SJSA1 (cell line): ENCODE measurements at regions not wholly inside any gene's neighbourhood (a gene's known extent, or its start where the extent isn't known, plus 50 kb on each side); places are given as distances from the start of the nearest gene placed in this dataset.
"Not testable (repeated sequence)": the region's sequence is repeated elsewhere in the genome, so short reads cannot be mapped to it uniquely, and the experiment has no call there.

Source experiments
- DNase-seq, 2 experiments: peaks; one replicate each; pipeline ENCODE4 v3.0.0-alpha.2; 2015 to 2020; ENCODE audit warnings: low spot score in 2 of 2, low read depth in 1 of 2
- H3K27ac ChIP-seq: fragments of 250-450 bp; sonication (Bioruptor Pico); 2 replicates; pipeline ENCODE4 v1.5.1; 2020; ENCODE audit warnings: mild to moderate bottlenecking, moderate library complexity
- H3K27me3 ChIP-seq: fragments of 250-450 bp; sonication (Bioruptor Pico); replicated peaks from 2 replicates; pipeline ENCODE4 v1.5.1; 2020; ENCODE audit warnings: mild to moderate bottlenecking, moderate library complexity
- H3K36me3 ChIP-seq: fragments of 250-450 bp; sonication (Bioruptor Pico); 2 replicates; pipeline ENCODE4 v1.5.1; 2020; ENCODE audit warnings: mild to moderate bottlenecking
- H3K4me1 ChIP-seq: fragments of 250-450 bp; sonication (Bioruptor Pico); replicated peaks from 2 replicates; pipeline ENCODE4 v1.6.1; 2021; ENCODE audit warnings: mild to moderate bottlenecking
- H3K4me3 ChIP-seq: fragments of 250-450 bp; sonication (Bioruptor Pico); 2 replicates; pipeline ENCODE4 v1.5.1; 2020; ENCODE audit warnings: mild to moderate bottlenecking
- H3K9me3 ChIP-seq: fragments of 250-450 bp; sonication (Bioruptor Pico); replicated peaks from 2 replicates; pipeline ENCODE4 v1.5.1; 2020; ENCODE audit warnings: mild to moderate bottlenecking

- Histone ChIP-seq H3K9me3 (no peaks in the 10 kb centered on the region), H3K27ac (no peak overlapping the region), H3K36me3 (no peaks in the 10 kb centered on the region), H3K27me3 (no peaks in the 10 kb centered on the region), H3K4me1 (peaks cover 5% of the 10 kb centered on the region), H3K4me3 (no peak overlapping the region)
- peak in 1 of 2 experiments; percentile 35 for DNase-seq
Observed at GRCh38 chr21:14058566-14058965, 152.2 kb downstream of the LIPI start.

- not testable (repeated sequence) for H3K27ac ChIP-seq, H3K27me3 ChIP-seq, H3K9me3 ChIP-seq, H3K36me3 ChIP-seq, H3K4me1 ChIP-seq, H3K4me3 ChIP-seq
- DNase-seq: peak in 1 of 2 experiments; percentile 55
Observed at GRCh38 chr21:14057841-14058481, 152.8 kb downstream of the LIPI start.

- no peak overlapping the region for H3K27ac ChIP-seq
Observed at GRCh38 chr21:14057313-14057712, 153.4 kb downstream of the LIPI start.

GRCh38 chr21:14056771-14057191 is 154.0 kb downstream of the LIPI start:
- Histone ChIP-seq H3K4me3 (no peak overlapping the region), H3K27ac (no peak overlapping the region), H3K9me3 (no peaks in the 10 kb centered on the region), H3K36me3 (no peaks in the 10 kb centered on the region), H3K27me3 (no peaks in the 10 kb centered on the region), H3K4me1 (peaks cover 5% of the 10 kb centered on the region)
- DNase-seq: peak in 1 of 2 experiments; percentile 36

More at GRCh38 chr21:14057313-14057712, 153.4 kb downstream of the LIPI start:
- peak in 1 of 2 experiments; percentile 32 for DNase-seq
- Histone ChIP-seq H3K27me3 (no peaks in the 10 kb centered on the region), H3K4me1 (peaks cover 5% of the 10 kb centered on the region), H3K4me3 (no peak overlapping the region), H3K9me3 (no peaks in the 10 kb centered on the region), H3K36me3 (no peaks in the 10 kb centered on the region)

- DNase-seq: peak in 1 of 2 experiments; percentile 33
- H3K27me3 ChIP-seq, H3K9me3 ChIP-seq, H3K4me3 ChIP-seq, H3K4me1 ChIP-seq, H3K36me3 ChIP-seq, H3K27ac ChIP-seq: not testable (repeated sequence)
Observed at GRCh38 chr21:14055746-14056515, 154.8 kb downstream of the LIPI start.

GRCh38 chr21:14054682-14055081 is 156.1 kb downstream of the LIPI start:
- DNase-seq: no peak
- Histone ChIP-seq H3K4me1 (peaks cover 5% of the 10 kb centered on the region), H3K9me3 (no peaks in the 10 kb centered on the region), H3K27me3 (no peaks in the 10 kb centered on the region), H3K36me3 (no peaks in the 10 kb centered on the region), H3K27ac (no peak overlapping the region), H3K4me3 (no peak overlapping the region)

GRCh38 chr21:14050121-14050520 is 160.6 kb downstream of the LIPI start:
- H3K4me3 ChIP-seq: no peak overlapping the region
- no peaks in the 10 kb centered on the region for H3K27me3 ChIP-seq
- no peaks in the 10 kb centered on the region for H3K4me1 ChIP-seq
- H3K9me3 ChIP-seq: no peaks in the 10 kb centered on the region
- no peak for DNase-seq
- no peaks in the 10 kb centered on the region for H3K36me3 ChIP-seq
- H3K27ac ChIP-seq: no peak overlapping the region

GRCh38 chr21:14046401-14046800 is 164.4 kb downstream of the LIPI start:
- Histone ChIP-seq H3K4me1 (no peaks in the 10 kb centered on the region), H3K9me3 (no peaks in the 10 kb centered on the region), H3K27me3 (no peaks in the 10 kb centered on the region), H3K36me3 (no peaks in the 10 kb centered on the region), H3K27ac (no peak overlapping the region), H3K4me3 (no peak overlapping the region)
- no peak for DNase-seq

- Histone ChIP-seq H3K27ac (no peak overlapping the region), H3K4me1 (no peaks in the 10 kb centered on the region), H3K4me3 (no peak overlapping the region), H3K27me3 (no peaks in the 10 kb centered on the region), H3K36me3 (no peaks in the 10 kb centered on the region), H3K9me3 (no peaks in the 10 kb centered on the region)
- DNase-seq: no peak
Observed at GRCh38 chr21:14040386-14040785, 170.4 kb downstream of the LIPI start.

GRCh38 chr21:14028619-14029018 is 182.1 kb downstream of the LIPI start:
- H3K27me3 ChIP-seq, H3K36me3 ChIP-seq, DNase-seq, H3K4me3 ChIP-seq, H3K4me1 ChIP-seq, H3K9me3 ChIP-seq, H3K27ac ChIP-seq: not testable (repeated sequence)

- not testable (repeated sequence) for H3K36me3 ChIP-seq, H3K9me3 ChIP-seq, H3K27me3 ChIP-seq, H3K4me1 ChIP-seq
- Histone ChIP-seq H3K27ac (peak overlapping the region; percentile 23), H3K4me3 (peak overlapping the region; percentile 41)
- peak; percentile 88 to 95 for DNase-seq
Observed at GRCh38 chr21:14027235-14027869, 183.4 kb downstream of the LIPI start.

- H3K9me3 ChIP-seq, H3K27me3 ChIP-seq, DNase-seq, H3K4me3 ChIP-seq, H3K4me1 ChIP-seq, H3K36me3 ChIP-seq, H3K27ac ChIP-seq: not testable (repeated sequence)
Observed at GRCh38 chr21:14020108-14020507, 190.6 kb downstream of the LIPI start.

GRCh38 chr21:14015841-14016240 is 194.9 kb downstream of the LIPI start:
- not testable (repeated sequence) for H3K9me3 ChIP-seq

More at GRCh38 chr21:14015841-14016240, 194.9 kb downstream of the LIPI start:
- DNase-seq, H3K4me3 ChIP-seq, H3K27ac ChIP-seq, H3K36me3 ChIP-seq, H3K27me3 ChIP-seq, H3K4me1 ChIP-seq: not testable (repeated sequence)
